Gastrocnemius medialis (tissue), 4 donors: ENCODE measurements at regions not wholly inside any gene's neighbourhood (a gene's known extent, or its start where the extent isn't known, plus 50 kb on each side); places are given as distances from the start of the nearest gene placed in this dataset.
A peak's percentile ranks its signal among the peaks of the same experiment; 100 is the strongest.

Source experiments
- ATAC-seq, 2 donors: fragments of 150-250 bp; one replicate each; pipeline ENCODE4 v1.9.1; 2016
- DNase-seq, 2 donors: peaks; one replicate each; pipeline ENCODE4 v3.0.0-alpha.2; 2019
- H3K27ac ChIP-seq, 4 donors: fragments of 200-600 bp; sonication (generic); 1 replicate in 1 of 4; 2 replicates in 3 of 4; pipeline ENCODE4 v1.5.1; 2016 to 2018; ENCODE audit warnings: mild to moderate bottlenecking in 2 of 4, moderate library complexity in 1 of 4
- H3K27me3 ChIP-seq, 3 donors: fragments of 200-600 bp; sonication (generic) in 2 of 3; 1 replicate in 1 of 3; 2 replicates in 2 of 3; pipeline versions ENCODE4 v1.5.1 to v1.6.0; 2016 to 2019; ENCODE audit warnings: mild to moderate bottlenecking in 1 of 3, moderate library complexity in 1 of 3
- H3K36me3 ChIP-seq, 2 donors: fragments of 200-600 bp; sonication (generic) in 1 of 2; one replicate each; pipeline ENCODE4 v1.5.1; 2017 to 2018
- H3K4me1 ChIP-seq, 2 donors: fragments of 200-600 bp; sonication (generic) in 1 of 2; one replicate each; pipeline ENCODE4 v1.5.1; 2016 to 2017; ENCODE audit warnings: mild to moderate bottlenecking in 2 of 2
- H3K4me3 ChIP-seq, 4 donors: fragments of 200-600 bp; sonication (generic) in 3 of 4; 1 replicate in 1 of 4; 2 replicates in 3 of 4; pipeline ENCODE4 v1.5.1; 2016 to 2019; ENCODE audit warnings: mild to moderate bottlenecking in 2 of 4
- H3K9me3 ChIP-seq, 3 donors: fragments of 200-600 bp; sonication (generic) in 2 of 3; 1 replicate in 1 of 3; 2 replicates in 2 of 3; pipeline ENCODE4 v1.5.1; 2016 to 2019
- CTCF ChIP-seq, 5 experiments: fragments of 450-650 bp in 3 of 5; fragments of 200-600 bp in 2 of 5; sonication (generic) in 2 of 5; IDR thresholded peaks in 4 of 5; conservative IDR thresholded peaks in 1 of 5; 1 replicate in 4 of 5; 2 replicates in 1 of 5; pipeline ENCODE4 v1.5.1; 2016 to 2019; ENCODE audit warnings: antibody characterized with exemption in 5 of 5, mild to moderate bottlenecking in 3 of 5, moderate library complexity in 3 of 5
- POLR2A ChIP-seq, 2 donors: fragments of 450-650 bp; IDR thresholded peaks; one replicate each; pipeline ENCODE4 v1.6.1; 2017; ENCODE audit warnings: antibody characterized with exemption in 2 of 2, mild to moderate bottlenecking in 2 of 2, moderate library complexity in 2 of 2
- in situ Hi-C, 4 donors: fragments of 200-750 bp; cut with MboI; loops; one replicate each; pipeline versions ENCODE4 v1.15.0 to v1.8.0; 2017; ENCODE audit warnings: low sequenced_read_pairs in 4 of 4
- intact Hi-C: fragments of 100-400 bp; cut with DNase I; formaldehyde crosslinking; loops from one replicate; pipeline ENCODE4 v1.15.1; 2023; ENCODE audit warnings: low total_unique reads

- ATAC-seq = peak in 1 of 2 donors; percentile 18
- Histone ChIP-seq H3K9me3 (no peaks in the 10 kb centered on the region), H3K27me3 (no peaks in the 10 kb centered on the region), H3K4me1 (peaks cover 50 to 66% of the 10 kb centered on the region in 2 donors), H3K4me3 (no peak overlapping the region), H3K36me3 (no peaks in the 10 kb centered on the region), H3K27ac (peak overlapping the region; percentile 61 to 77 (median 69))
- TF ChIP-seq CTCF (IDR thresholded peaks at IDR 0.05 in 4 of 5, conservative IDR thresholded peaks at IDR 0.05 in 1 of 5) (no peak), POLR2A (IDR thresholded peaks at IDR 0.05) (no peak)
- intact Hi-C loops = no loop called here
- in situ Hi-C loops = loop anchor here in 1 of 4 donors (25.0 kb wide), 1 partner anchor 180 kb away; the partner anchor contains the start of gene ETS2
- DNase-seq = no peak
Observed at GRCh38 chr21:38992737-38993136, 187.0 kb downstream of the ETS2 start.

GRCh38 chr21:38990424-38990794 is 184.7 kb downstream of the ETS2 start:
- Histone ChIP-seq H3K27me3 (no peaks in the 10 kb centered on the region), H3K9me3 (no peaks in the 10 kb centered on the region), H3K36me3 (no peaks in the 10 kb centered on the region), H3K4me3 (no peak overlapping the region), H3K27ac (peak overlapping the region; percentile 63 to 77 (median 69)), H3K4me1 (peaks cover 73 to 84% of the 10 kb centered on the region in 2 donors)
- intact Hi-C loops (no loop called here), in situ Hi-C loops (loop anchor here in 1 of 4 donors (25.0 kb wide), 1 partner anchor 178 kb away; the partner anchor contains the start of gene ETS2)
- DNase-seq (no peak), ATAC-seq (no peak)
- TF ChIP-seq POLR2A (IDR thresholded peaks at IDR 0.05) = no peak
- no peak for TF ChIP-seq CTCF (IDR thresholded peaks at IDR 0.05 in 4 of 5, conservative IDR thresholded peaks at IDR 0.05 in 1 of 5)

GRCh38 chr21:38989745-38990423 is 184.2 kb downstream of the ETS2 start:
- intact Hi-C loops (loop anchor here (2.0 to 5.0 kb wide), 2 partner anchors 63 to 185 kb away; partner anchors contain the start of gene ETS2), in situ Hi-C loops (loop anchor here in 1 of 4 donors (25.0 kb wide), 1 partner anchor 178 kb away; the partner anchor contains the start of gene ETS2)
- Histone ChIP-seq H3K36me3 (no peaks in the 10 kb centered on the region), H3K27ac (peak overlapping the region; percentile 63 to 77 (median 69)), H3K27me3 (no peaks in the 10 kb centered on the region), H3K4me3 (peak overlapping the region in 1 of 4 donors; percentile 14), H3K9me3 (no peaks in the 10 kb centered on the region), H3K4me1 (peaks cover 78 to 89% of the 10 kb centered on the region in 2 donors)
- DNase-seq (peak in 1 of 2 donors; percentile 60), ATAC-seq (peak; percentile 63 to 70)
- TF ChIP-seq CTCF (IDR thresholded peaks at IDR 0.05 in 4 of 5, conservative IDR thresholded peaks at IDR 0.05 in 1 of 5) = no peak
- TF ChIP-seq POLR2A (IDR thresholded peaks at IDR 0.05) = no peak

- no peak for TF ChIP-seq POLR2A (IDR thresholded peaks at IDR 0.05)
- no peak for TF ChIP-seq CTCF (IDR thresholded peaks at IDR 0.05 in 4 of 5, conservative IDR thresholded peaks at IDR 0.05 in 1 of 5)
- peak; percentile 25 to 35 for ATAC-seq
- Histone ChIP-seq H3K4me3 (peak overlapping the region in 1 of 4 donors; percentile 14), H3K9me3 (no peaks in the 10 kb centered on the region), H3K27me3 (no peaks in the 10 kb centered on the region), H3K27ac (peak overlapping the region; percentile 63 to 77 (median 66)), H3K36me3 (no peaks in the 10 kb centered on the region), H3K4me1 (peaks cover 83 to 90% of the 10 kb centered on the region in 2 donors)
- intact Hi-C loops = loop anchor here (2.0 to 5.0 kb wide), 2 partner anchors 62 to 185 kb away; partner anchors contain the start of gene ETS2
- in situ Hi-C loops = loop anchor here in 1 of 4 donors (25.0 kb wide), 1 partner anchor 177 kb away; the partner anchor contains the start of gene ETS2
- no peak for DNase-seq
Observed at GRCh38 chr21:38989379-38989744, 183.6 kb downstream of the ETS2 start.
